Type B pancreatic cell (in vitro differentiated cells): ENCODE measurements at regions not wholly inside any gene's neighbourhood (a gene's known extent, or its start where the extent isn't known, plus 50 kb on each side); places are given as distances from the start of the nearest gene placed in this dataset.

ENCODE experiments used
- DNase-seq: peaks from one replicate; pipeline ENCODE4 v3.0.0; 2021; ENCODE audit warnings: mixed read lengths; ENCODE audit not compliant: unreplicated experiment; ENCODE audit errors: extremely low spot score
- H3K27ac Mint-ChIP-seq: 2 replicates; pipeline ENCODE4 v1.8.0; 2021; ENCODE audit warnings: mild to moderate bottlenecking, mixed read lengths
- H3K27me3 Mint-ChIP-seq: 2 replicates; pipeline ENCODE4 v1.8.0; 2021; ENCODE audit warnings: mixed read lengths
- H3K36me3 Mint-ChIP-seq: 2 replicates; pipeline ENCODE4 v1.8.0; 2021; ENCODE audit warnings: mixed read lengths
- H3K4me1 Mint-ChIP-seq: one replicate; pipeline ENCODE4 v1.8.0; 2021; ENCODE audit warnings: mixed read lengths; ENCODE audit not compliant: unreplicated experiment
- H3K4me3 Mint-ChIP-seq: 2 replicates; pipeline ENCODE4 v1.8.0; 2021; ENCODE audit warnings: mild to moderate bottlenecking, mixed read lengths
- H3K9me3 Mint-ChIP-seq: 2 replicates; pipeline ENCODE4 v1.8.0; 2021; ENCODE audit warnings: mixed read lengths
- CTCF ChIP-seq: fragments of 200-600 bp; sonication (generic); conservative IDR thresholded peaks from 2 replicates; pipeline ENCODE4 v1.5.0; 2021; ENCODE audit warnings: antibody characterized with exemption, mild to moderate bottlenecking

GRCh38 chr12:105423237-105423636 is 92.7 kb downstream of the C12orf75 start:
- Mint-ChIP-seq H3K4me3 (no peak overlapping the region), H3K27me3 (no peaks in the 10 kb centered on the region), H3K4me1 (peaks cover 9% of the 10 kb centered on the region), H3K9me3 (no peaks in the 10 kb centered on the region), H3K27ac (no peak overlapping the region), H3K36me3 (no peaks in the 10 kb centered on the region)
- TF ChIP-seq CTCF: no peak
- DNase-seq: no peak

- no peak overlapping the region for H3K4me3 Mint-ChIP-seq
- no peaks in the 10 kb centered on the region for H3K36me3 Mint-ChIP-seq
- H3K27ac Mint-ChIP-seq: no peak overlapping the region
- TF ChIP-seq CTCF: no peak
- no peaks in the 10 kb centered on the region for H3K27me3 Mint-ChIP-seq
- no peak for DNase-seq
- H3K9me3 Mint-ChIP-seq: no peaks in the 10 kb centered on the region
- peaks cover 4% of the 10 kb centered on the region for H3K4me1 Mint-ChIP-seq
Measured at GRCh38 chr12:105423921-105424320, 93.4 kb downstream of the C12orf75 start.

- no peak for TF ChIP-seq CTCF
- no peaks in the 10 kb centered on the region for H3K9me3 Mint-ChIP-seq
Measured at GRCh38 chr12:105425254-105426174, 95.0 kb downstream of the C12orf75 start.

GRCh38 chr12:105426766-105427165 is 96.3 kb downstream of the C12orf75 start:
- Mint-ChIP-seq H3K4me3 (no peak overlapping the region), H3K27me3 (no peaks in the 10 kb centered on the region), H3K27ac (no peak overlapping the region), H3K9me3 (no peaks in the 10 kb centered on the region), H3K4me1 (peaks cover 5% of the 10 kb centered on the region), H3K36me3 (no peaks in the 10 kb centered on the region)
- TF ChIP-seq CTCF: no peak
- no peak for DNase-seq

More at GRCh38 chr12:105425254-105426174, 95.0 kb downstream of the C12orf75 start:
- H3K4me3 Mint-ChIP-seq: no peak overlapping the region
- no peak overlapping the region for H3K27ac Mint-ChIP-seq
- H3K27me3 Mint-ChIP-seq: no peaks in the 10 kb centered on the region
- H3K4me1 Mint-ChIP-seq: peaks cover 4% of the 10 kb centered on the region
- H3K36me3 Mint-ChIP-seq: no peaks in the 10 kb centered on the region
- DNase-seq: no peak

- Mint-ChIP-seq H3K4me3 (no peak overlapping the region), H3K36me3 (no peaks in the 10 kb centered on the region), H3K27ac (no peak overlapping the region), H3K27me3 (no peaks in the 10 kb centered on the region), H3K4me1 (peaks cover 8% of the 10 kb centered on the region), H3K9me3 (no peaks in the 10 kb centered on the region)
- no peak for DNase-seq
- TF ChIP-seq CTCF: peak; percentile 26
Measured at GRCh38 chr12:105427883-105428282, 97.4 kb downstream of the C12orf75 start.
